22Rv1 (cell line): ENCODE measurements at regions not wholly inside any gene's neighbourhood (a gene's known extent, or its start where the extent isn't known, plus 50 kb on each side); places are given as distances from the start of the nearest gene placed in this dataset.

Experiments
- CTCF ChIP-seq: fragments of 450-650 bp; IDR thresholded peaks from 2 replicates; pipeline ENCODE4 v1.5.1; 2017; ENCODE audit warnings: mild to moderate bottlenecking
- ZFX ChIP-seq: fragments of 450-650 bp; IDR thresholded peaks from 2 replicates; pipeline ENCODE4 v1.6.1; 2017; ENCODE audit warnings: antibody characterized with exemption, borderline replicate concordance

GRCh38 chr6:91462241-91462640, 875.4 kb upstream of the MAP3K7 start:
- no peak for TF ChIP-seq CTCF
- TF ChIP-seq ZFX, result no peak
